Astrocyte of the spinal cord (primary cell): ENCODE measurements at regions not wholly inside any gene's neighbourhood (a gene's known extent, or its start where the extent isn't known, plus 50 kb on each side); places are given as distances from the start of the nearest gene placed in this dataset.

Source experiments
- DNase-seq: peaks from one replicate; pipeline ENCODE4 v3.0.0; 2011; ENCODE audit warnings: low read depth, low spot score
- H3K4me3 ChIP-seq: 2 replicates; pipeline ENCODE4 v1.5.1; 2011; ENCODE audit warnings: low read depth, mild to moderate bottlenecking, low read length, moderate library complexity
- in situ Hi-C: cut with HindIII; loops from 2 replicates; pipeline ENCODE4 v1.10.0; 2017; ENCODE audit warnings: low sequenced_read_pairs
- TF ChIP-seq, protein P1 (sequence below): IDR thresholded peaks from 2 replicates; pipeline ENCODE4 v1.5.1; 2012; ENCODE audit warnings: low read depth, mild to moderate bottlenecking, low read length, inconsistent platforms

DNA sequence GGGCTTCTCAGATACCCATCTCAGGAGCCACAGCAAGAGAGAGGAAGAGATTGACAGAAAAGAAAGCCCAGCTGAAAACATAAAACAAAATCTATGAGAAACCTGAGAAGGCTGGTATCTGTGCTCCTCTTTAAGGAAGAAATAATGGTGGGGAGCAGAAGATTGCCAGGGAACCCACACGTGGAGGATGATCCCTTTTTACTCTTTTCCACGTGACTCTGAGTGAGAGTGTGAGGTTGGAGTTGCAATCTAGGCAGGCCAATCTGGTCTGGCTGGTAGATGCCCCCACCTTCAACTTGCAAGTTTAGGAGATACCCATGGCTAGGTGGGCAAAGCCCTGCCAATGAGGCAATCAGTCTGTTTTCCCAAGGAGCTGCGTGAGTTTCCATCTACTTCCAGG lies 202.3 kb downstream of the TENT4A start:
- in situ Hi-C loops, result no loop called here
- no peak for DNase-seq
- H3K4me3 ChIP-seq, result no peak overlapping the region
- TF ChIP-seq, protein P1, sequence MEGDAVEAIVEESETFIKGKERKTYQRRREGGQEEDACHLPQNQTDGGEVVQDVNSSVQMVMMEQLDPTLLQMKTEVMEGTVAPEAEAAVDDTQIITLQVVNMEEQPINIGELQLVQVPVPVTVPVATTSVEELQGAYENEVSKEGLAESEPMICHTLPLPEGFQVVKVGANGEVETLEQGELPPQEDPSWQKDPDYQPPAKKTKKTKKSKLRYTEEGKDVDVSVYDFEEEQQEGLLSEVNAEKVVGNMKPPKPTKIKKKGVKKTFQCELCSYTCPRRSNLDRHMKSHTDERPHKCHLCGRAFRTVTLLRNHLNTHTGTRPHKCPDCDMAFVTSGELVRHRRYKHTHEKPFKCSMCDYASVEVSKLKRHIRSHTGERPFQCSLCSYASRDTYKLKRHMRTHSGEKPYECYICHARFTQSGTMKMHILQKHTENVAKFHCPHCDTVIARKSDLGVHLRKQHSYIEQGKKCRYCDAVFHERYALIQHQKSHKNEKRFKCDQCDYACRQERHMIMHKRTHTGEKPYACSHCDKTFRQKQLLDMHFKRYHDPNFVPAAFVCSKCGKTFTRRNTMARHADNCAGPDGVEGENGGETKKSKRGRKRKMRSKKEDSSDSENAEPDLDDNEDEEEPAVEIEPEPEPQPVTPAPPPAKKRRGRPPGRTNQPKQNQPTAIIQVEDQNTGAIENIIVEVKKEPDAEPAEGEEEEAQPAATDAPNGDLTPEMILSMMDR, result no peak

DNA sequence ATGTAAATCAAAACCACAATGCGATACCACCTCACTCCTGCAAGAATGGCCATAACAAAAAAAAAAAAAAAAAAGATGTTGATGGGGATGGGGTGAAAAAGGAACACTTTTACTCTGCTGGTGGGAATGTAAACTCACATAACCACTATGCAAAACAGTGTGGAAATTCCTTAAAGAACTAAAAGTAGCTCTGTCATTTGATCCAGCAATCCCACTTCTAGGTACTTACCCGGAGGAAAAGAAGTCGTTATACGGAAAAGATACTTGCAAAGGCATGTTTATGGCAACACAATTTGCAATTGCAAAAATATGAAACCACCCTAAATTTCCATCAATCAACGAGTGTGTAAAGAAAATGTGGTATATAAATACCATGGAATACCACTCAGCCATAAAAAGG lies 205.0 kb downstream of the TENT4A start:
- H3K4me3 ChIP-seq, result no peak overlapping the region
- in situ Hi-C loops, result no loop called here
- DNase-seq, result no peak
- TF ChIP-seq, protein P1, result no peak

DNA sequence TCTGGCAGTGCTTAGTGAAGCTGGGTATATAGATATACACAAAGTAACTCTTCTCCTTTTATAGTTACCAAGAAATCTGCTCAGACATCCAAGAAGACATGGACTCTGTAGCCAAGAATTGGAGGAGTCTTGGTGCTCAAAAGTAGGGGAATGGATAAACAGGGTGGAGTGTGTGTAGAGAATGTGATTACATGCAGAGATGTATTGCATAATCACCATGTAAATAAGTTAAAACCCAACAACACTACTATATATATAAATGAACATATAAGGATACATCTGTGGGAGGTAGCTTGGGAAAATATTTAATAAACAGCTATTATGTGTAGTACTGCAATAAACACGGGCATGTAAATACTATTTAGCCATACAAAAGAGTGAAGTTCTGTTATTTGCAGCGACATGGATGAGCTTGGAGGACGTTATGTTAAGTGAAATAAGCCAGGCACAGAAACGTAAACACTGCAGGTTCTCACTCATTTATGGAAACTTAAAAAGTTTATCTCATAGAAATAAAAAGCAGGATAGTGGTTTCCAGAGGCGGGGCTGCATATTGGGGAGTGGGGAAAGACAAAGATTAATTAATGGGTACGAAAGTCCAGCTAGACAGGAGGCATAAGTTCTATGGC lies 207.5 kb downstream of the TENT4A start:
- TF ChIP-seq, protein P1, result no peak
- in situ Hi-C loops, result no loop called here
- no peak for DNase-seq
- H3K4me3 ChIP-seq, result no peak overlapping the region

DNA sequence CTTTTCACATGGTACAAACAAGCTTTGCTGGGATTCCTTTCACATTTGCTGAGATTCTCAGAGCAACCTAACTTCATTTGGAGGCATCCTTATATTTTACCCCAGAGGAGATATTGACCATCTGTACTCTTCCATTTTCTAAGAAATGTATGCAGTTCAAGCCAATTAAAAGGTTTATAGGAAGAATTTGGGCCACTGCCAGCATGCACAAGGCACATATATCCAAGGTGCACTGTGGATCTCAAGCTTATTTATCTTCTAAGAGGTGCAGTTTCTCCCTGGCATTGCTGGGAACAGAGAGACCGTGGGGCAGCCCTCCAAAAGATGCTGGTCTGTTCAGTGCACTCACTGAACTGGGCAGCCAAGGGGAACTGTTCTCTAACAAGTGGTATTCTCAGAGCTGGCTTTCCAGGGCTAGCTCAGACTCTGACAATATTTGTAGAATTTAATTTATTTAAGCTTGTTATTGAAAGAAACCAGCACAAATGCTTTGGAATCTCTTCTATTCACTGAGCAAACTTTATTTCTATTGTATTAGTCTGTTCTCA lies 213.3 kb downstream of the TENT4A start:
- no peak for DNase-seq
- TF ChIP-seq, protein P1, result no peak
- no peak overlapping the region for H3K4me3 ChIP-seq
- in situ Hi-C loops, result no loop called here

DNA sequence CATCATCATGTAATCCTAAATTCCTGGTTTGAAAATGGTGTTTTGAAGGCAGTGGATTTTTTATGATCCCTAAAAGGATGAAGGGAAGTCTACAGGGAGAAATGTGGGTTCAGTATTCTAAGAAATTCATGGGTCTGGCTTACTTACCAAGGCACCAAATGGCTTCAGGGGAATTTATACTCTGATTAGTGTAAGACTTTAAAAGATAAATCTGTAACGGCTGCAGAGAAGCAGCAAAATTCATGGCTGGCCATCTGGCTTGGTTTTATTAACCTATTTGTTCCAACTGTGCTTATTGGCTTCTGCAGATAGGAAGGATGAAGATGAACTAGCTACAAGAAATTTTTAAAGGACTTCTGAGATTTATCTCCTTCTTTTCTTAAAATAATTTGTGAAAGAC lies 222.8 kb downstream of the TENT4A start:
- DNase-seq, result no peak
- in situ Hi-C loops, result no loop called here
- no peak overlapping the region for H3K4me3 ChIP-seq
- TF ChIP-seq, protein P1, result no peak

DNA sequence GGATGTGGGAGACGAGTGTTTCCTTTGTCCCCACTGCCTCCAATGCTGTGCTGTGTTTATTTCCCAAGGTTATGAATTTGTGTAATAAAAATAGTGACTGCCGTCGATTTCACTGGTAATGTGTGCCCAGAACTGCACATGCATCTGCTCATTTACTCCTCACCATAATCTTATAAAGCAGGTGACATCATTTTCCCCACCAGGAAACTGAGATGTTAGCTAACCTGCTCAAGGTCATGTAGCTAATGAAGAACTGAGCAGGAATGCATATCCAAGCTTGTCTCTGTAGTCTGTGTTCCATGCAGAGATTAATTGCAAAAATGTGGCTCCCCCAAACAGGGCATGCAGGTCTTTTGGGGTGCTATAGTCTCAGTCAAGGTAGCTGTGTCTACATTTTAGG lies 224.4 kb downstream of the TENT4A start:
- no peak for DNase-seq
- in situ Hi-C loops, result no loop called here
- TF ChIP-seq, protein P1, result no peak
- no peak overlapping the region for H3K4me3 ChIP-seq
